GM21447 (cell line): ENCODE measurements at regions not wholly inside any gene's neighbourhood (a gene's known extent, or its start where the extent isn't known, plus 50 kb on each side); places are given as distances from the start of the nearest gene placed in this dataset.

Experiments used
- ATAC-seq: cut with Tn5 transposase; IDR thresholded peaks from one replicate; pipeline ENCODE4 v1.9.1; 2021; ENCODE audit not compliant: unreplicated experiment

DNA sequence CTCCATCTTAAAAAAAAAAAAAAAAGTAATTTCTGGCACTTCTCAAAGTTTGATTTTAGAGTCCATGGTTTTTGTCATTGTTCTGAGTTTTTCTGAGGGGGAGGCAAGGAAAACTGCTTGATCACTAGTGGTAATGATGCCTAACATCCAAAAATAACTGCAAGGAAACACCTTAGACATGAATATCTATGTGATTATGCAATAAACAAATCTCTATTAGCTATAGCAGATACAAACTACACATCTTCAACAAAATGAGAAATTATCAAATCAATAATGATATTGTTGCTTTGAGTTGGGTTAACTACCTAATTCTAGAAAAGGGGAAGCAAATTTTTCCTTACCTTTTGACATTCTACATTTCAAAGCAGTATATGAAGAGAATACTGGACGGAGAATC, 230.9 kb upstream of the JARID2 start:
- ATAC-seq: no peak

DNA sequence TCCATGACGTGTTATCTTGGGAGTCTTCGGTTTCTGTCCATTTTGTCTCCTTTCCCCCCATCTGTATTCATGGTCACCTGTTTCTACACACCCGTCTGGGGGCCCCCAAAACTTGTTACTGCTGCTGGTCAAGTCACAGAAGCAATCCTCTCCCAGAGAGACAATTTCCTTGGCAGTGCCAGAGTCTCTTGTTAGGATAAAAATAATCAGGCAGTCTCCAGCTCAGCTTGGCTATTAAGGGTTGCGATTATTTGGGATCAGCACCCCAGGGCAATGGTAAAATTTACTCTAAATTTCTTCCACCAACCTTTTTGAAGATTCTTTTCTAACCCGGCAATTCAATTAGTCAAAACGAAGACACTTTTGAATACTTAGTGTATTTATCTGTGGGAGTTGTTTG, 229.1 kb upstream of the JARID2 start:
- ATAC-seq: no peak

- no peak for ATAC-seq
Observed at GRCh38 chr6:15017261-15017660, 228.6 kb upstream of the JARID2 start.

GRCh38 chr6:15017803-15018202, 228.1 kb upstream of the JARID2 start:
- no peak for ATAC-seq

- ATAC-seq: no peak
Observed at GRCh38 chr6:15020119-15020770, 225.6 kb upstream of the JARID2 start.

DNA sequence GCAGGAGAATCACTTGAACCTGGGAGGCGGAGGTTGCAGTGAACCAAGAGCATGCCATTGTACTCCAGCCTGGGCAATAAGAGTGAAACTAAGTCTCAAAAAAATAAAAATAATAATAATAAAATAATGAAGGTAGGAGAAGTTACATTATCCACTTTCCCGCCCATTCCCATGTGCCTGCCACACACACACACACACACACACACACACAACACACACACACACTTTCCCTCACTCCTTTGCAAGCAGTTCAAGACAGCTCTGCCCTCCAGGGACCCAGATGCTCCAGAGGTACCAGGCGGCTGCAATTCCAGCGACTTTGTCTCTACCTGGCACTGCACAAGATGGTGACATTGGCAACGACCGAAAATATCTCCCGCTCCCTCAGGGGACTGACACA, 224.8 kb upstream of the JARID2 start:
- ATAC-seq: no peak

DNA sequence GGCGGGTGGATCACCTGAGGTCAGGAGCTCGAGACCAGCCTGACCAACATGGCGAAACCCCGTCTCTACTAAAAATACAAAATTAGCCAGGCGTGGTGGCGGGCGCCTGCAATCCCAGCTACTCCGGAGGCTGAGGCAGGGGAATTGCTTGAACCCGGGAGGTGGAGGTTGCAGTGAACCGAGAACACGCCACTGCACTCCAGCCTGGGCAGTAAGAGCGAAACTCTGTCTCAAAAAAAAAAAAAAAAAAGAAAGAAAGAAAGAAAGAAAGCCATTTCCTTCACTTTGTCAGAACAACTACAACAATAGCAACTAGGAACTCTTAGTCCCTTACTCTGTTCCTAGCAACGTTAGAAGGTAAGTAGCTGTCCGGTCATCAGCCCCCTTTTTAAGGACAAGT, 222.9 kb upstream of the JARID2 start:
- peak; percentile 38 for ATAC-seq

- ATAC-seq: peak; percentile 97
Observed at GRCh38 chr6:15023448-15023847, 222.4 kb upstream of the JARID2 start.

DNA sequence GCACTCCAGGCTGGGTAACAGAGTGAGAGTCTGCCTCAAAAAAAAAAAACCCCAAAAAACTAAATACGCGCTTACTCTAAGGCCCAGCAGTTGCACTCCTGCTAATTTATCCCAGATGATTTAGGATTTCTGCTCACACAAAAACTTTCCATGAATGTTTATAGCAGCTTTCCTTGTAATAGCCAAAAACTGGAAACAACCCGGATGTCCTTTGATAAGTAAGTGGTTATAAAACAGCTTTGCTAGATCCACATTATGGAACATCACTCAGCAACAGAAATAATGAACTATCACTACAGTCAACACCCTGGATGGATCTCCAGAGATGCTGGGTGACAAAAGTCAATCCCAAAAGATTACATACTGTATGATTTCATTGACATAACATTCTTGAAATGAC, 220.4 kb upstream of the JARID2 start:
- ATAC-seq: no peak

GRCh38 chr6:15026832-15027231, 219.0 kb upstream of the JARID2 start:
- no peak for ATAC-seq

- no peak for ATAC-seq
Observed at GRCh38 chr6:15027472-15027871, 218.4 kb upstream of the JARID2 start.

GRCh38 chr6:15032015-15032414, 213.9 kb upstream of the JARID2 start:
- no peak for ATAC-seq

GRCh38 chr6:15033850-15034203, 212.0 kb upstream of the JARID2 start:
- ATAC-seq: no peak

- no peak for ATAC-seq
Observed at GRCh38 chr6:15036690-15037245, 209.1 kb upstream of the JARID2 start.

DNA sequence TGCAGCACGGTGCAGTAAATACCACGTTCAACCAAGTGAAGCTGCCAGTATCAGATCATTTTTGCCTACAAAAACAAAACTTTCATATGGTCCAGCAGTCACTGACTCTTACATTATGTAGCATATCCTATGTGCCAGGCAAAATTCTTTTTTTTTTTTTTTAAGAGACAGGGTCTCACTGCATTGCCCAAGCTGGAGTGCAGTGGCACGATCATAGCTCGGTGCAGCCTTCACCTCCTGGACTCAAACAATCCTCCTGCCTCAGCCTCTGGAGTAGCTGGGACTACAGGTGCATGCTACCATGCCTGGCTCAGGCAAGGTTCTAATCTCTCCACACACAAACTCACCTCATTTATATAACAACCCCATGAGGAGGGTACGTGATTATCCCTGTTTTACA, 208.6 kb upstream of the JARID2 start:
- ATAC-seq: no peak

- ATAC-seq: no peak
Observed at GRCh38 chr6:15038013-15038791, 207.7 kb upstream of the JARID2 start.

GRCh38 chr6:15039136-15039535, 206.7 kb upstream of the JARID2 start:
- no peak for ATAC-seq

DNA sequence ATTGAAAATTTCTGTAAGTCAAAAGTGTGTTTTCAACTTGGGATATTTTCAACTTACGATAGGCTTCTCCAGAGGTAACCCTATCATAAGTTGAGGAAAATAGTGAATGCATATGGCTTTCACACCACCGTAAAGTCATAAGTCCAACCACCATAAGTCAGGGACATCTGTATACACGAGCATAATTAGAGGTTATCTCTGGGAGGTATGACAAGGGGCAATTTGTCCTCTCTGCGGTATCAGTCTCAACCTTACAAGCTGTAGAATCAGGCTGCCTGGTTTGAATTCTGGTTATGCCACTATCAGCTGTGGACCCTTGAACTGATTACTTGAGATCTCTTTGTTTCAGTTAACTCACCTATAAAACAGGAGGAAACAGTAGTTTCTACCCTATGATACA, 202.9 kb upstream of the JARID2 start:
- ATAC-seq: no peak

DNA sequence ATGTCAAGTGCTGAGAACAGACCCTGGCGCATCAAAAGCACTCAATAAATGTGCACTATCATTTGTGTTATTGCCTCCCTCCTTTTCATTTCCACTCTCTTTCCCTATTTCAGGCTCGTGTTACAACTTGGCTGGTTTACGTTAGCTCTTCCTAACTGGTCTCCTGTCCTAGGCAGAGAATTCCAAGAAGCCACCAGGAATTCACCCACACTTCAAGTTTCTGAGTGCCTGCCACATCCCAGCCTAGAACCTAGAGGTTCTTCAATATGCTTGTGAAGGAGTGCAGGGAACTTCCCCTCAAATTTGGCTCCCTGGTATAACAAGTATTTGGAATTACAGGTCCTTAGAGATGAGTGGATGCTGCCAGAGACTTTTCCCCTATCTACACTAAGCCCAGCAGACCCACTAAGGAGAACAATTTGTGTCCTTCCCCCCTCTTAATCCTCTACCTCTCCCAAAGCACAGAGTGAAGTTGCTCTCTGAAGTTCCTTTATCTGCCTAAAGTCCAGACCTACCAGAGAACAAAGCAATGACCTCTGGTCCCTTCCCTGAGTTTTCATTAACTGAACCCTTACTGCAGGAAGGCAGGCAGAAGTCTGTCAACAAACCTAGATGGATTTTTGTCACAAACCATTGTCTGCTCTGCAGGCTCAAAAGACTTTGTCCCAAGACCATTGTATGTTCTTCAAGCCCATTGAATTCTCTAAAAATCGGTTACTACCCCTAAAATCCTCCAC, 201.6 kb upstream of the JARID2 start:
- ATAC-seq: no peak

DNA sequence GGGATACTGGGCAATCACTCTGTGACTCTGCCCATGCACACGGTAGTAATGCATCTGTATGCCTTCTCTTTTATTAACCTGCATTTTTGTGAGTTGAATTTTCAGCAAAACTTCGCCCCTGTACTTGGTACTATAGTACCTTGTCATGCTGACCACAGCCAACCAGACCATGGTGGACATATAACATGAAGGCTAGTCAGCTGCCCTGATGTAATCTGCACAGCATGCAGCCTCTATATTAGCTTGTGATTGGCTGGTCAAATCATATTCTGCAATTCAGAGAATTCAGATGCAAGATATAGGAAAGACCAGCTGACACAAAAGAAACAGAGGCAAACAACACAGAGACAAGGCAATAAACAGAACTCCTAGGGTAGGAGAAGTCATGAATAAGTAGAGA, 200.9 kb upstream of the JARID2 start:
- ATAC-seq: no peak

GRCh38 chr6:15046751-15047150, 199.1 kb upstream of the JARID2 start:
- no peak for ATAC-seq

DNA sequence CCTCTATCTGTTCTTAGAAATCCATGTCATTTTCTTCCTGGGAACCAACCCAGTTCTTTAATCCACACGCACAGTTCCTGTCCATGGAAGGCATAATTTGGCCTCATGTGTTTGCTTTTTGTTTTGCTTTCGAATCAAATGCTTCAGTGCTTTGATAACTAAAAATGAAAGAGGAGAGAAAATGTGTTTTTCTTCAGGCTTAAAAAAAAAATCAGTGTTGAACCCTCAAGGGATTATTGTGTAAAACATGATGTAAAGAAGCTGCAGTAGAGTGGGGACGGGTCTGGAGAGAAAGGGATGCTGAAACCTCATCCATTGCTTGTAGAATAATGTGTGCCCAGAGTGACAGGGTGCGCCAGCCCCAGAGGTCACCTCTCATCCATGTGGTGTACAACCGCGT, 197.5 kb upstream of the JARID2 start:
- ATAC-seq: no peak
